Tibial nerve (tissue), 3 donors: ENCODE measurements at regions not wholly inside any gene's neighbourhood (a gene's known extent, or its start where the extent isn't known, plus 50 kb on each side); places are given as distances from the start of the nearest gene placed in this dataset.

Experiments used
- POLR2A ChIP-seq, 2 donors: fragments of 450-650 bp; IDR thresholded peaks; one replicate each; pipeline ENCODE4 v1.6.1; 2017; ENCODE audit warnings: antibody characterized with exemption in 2 of 2, mild to moderate bottlenecking in 2 of 2, moderate library complexity in 2 of 2
- TF ChIP-seq, protein P1 (sequence below), 5 experiments: fragments of 200-600 bp in 3 of 5; fragments of 450-650 bp in 2 of 5; sonication (generic) in 3 of 5; IDR thresholded peaks; one replicate each; pipeline ENCODE4 v1.5.1; 2016 to 2019; ENCODE audit warnings: antibody characterized with exemption in 5 of 5, mild to moderate bottlenecking in 3 of 5, moderate library complexity in 2 of 5

DNA sequence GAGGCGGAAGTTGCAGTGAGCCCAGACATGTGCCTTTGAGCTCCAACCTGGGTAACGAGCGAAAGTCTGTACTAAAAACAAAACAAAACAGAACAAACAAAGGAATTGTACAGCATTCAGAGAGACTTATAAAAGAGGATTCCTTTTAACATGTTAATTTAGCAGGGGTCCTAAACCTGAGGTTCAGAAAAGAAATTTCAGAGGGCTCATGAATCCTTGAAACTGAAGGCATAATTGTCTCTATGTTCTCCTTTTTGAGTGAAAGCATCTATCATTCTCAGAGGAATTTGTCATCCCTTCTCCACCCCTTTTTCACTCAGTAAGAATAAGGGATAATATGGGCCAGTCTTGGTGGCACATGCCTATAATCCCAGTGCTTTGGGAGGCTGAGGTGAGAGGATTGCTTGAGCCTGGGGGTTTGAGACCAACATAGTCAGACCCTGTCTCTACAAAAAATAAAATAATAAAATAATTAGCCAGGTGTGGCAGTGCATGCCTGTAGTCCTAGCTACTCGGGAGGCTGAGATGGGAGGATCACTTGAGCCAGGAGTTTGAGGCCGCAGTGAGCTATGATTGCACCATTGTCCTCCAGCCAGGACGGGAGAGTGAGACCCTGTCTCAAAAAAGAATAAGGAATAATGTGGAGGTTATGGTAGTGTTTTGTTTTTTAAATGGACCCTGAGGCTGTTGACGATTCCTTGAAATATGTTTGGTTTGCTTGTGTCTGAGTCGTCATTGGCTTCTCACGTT is 309.1 kb upstream of the C2CD4B start:
- no peak for TF ChIP-seq POLR2A (IDR thresholded peaks at IDR 0.05)
- TF ChIP-seq, protein P1, sequence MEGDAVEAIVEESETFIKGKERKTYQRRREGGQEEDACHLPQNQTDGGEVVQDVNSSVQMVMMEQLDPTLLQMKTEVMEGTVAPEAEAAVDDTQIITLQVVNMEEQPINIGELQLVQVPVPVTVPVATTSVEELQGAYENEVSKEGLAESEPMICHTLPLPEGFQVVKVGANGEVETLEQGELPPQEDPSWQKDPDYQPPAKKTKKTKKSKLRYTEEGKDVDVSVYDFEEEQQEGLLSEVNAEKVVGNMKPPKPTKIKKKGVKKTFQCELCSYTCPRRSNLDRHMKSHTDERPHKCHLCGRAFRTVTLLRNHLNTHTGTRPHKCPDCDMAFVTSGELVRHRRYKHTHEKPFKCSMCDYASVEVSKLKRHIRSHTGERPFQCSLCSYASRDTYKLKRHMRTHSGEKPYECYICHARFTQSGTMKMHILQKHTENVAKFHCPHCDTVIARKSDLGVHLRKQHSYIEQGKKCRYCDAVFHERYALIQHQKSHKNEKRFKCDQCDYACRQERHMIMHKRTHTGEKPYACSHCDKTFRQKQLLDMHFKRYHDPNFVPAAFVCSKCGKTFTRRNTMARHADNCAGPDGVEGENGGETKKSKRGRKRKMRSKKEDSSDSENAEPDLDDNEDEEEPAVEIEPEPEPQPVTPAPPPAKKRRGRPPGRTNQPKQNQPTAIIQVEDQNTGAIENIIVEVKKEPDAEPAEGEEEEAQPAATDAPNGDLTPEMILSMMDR (IDR thresholded peaks at IDR 0.05), result no peak
